ENCODE measurements at regions not wholly inside any gene's neighbourhood (a gene's known extent, or its start where the extent isn't known, plus 50 kb on each side); places are given as distances from the start of the nearest gene placed in this dataset.

DNA sequence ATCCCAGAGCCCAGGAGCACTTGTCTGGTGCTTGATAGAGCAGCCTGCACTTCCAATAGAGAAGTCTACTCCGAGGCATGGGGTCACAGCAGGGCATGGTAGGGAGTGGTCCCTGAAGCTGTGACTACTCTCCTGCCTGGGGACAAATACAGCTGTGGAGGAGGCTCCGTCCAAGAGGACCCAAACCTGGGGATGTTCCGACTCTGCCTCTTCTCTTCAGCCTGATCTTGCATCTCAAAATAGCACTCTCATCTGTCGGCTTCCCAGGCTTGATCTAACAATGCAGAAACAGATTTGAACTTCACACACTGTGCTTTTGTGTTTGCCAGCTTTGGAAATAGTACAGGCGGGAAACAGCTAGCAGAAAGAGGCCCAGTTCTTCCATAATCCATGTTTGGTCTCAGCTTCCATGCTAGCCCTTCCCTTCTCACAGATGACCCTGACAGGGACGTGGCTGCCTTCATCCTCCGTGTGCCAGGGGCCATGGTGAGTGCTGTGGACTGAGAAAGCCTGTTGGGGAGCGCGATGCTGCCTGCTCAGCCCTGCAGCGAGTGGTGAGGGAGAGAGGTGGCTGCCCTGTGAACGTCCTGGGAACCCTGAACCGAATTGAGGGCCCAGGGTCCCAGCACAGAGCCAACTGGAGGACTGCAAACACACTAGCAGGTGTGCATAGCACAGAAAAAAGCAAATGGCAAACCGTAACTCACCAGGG is 150.3 kb upstream of the GPR12 start:
- no peak for TF ChIP-seq POLR2A (IDR thresholded peaks at IDR 0.05)
- TF ChIP-seq CTCF (IDR thresholded peaks at IDR 0.05) = no peak

Measured in adrenal gland (tissue), 5 donors.